PC-3 (cell line): ENCODE measurements at regions not wholly inside any gene's neighbourhood (a gene's known extent, or its start where the extent isn't known, plus 50 kb on each side); places are given as distances from the start of the nearest gene placed in this dataset.
A peak's percentile ranks its signal among the peaks of the same experiment; 100 is the strongest.

Experiments
- ATAC-seq: fragments of 200-7000 bp; cut with Tn5 transposase; 2 replicates; pipeline ENCODE4 v1.9.1; 2020; ENCODE audit warnings: mild to moderate bottlenecking, moderate library complexity
- BruUV-seq: library from RNA; stranded (reverse); fragments of 400-500 nt; replicated peaks from 2 replicates; lab custom pipeline; 2021; lab: Mats Ljungman, UMichigan
- CTCF ChIA-PET: fragments of 300-600 bp; sonication (Branson Sonifier 250); formaldehyde crosslinking; loops from one replicate; lab custom pipeline; 2022; ENCODE audit warnings: antibody characterized with exemption; lab: Charles Lee
- POLR2A ChIA-PET: fragments of 300-600 bp; sonication (Branson Sonifier 250); formaldehyde crosslinking; loops from one replicate; lab custom pipeline; 2022; ENCODE audit warnings: antibody characterized with exemption; ENCODE audit not compliant: unreplicated experiment; lab: Charles Lee
- DNase-seq: peaks from one replicate; pipeline ENCODE4 v3.0.0-alpha.2; 2015
- H2AFZ ChIP-seq: fragments of 300-600 bp; sonication (generic); 2 replicates; pipeline ENCODE4 v1.6.0; 2016; ENCODE audit warnings: antibody characterized with exemption, low read length
- H3F3A ChIP-seq: fragments of 300-600 bp; sonication (generic); one replicate; pipeline ENCODE4 v1.6.0; 2017; ENCODE audit warnings: antibody characterized with exemption, low read length, control low read depth, mild to moderate bottlenecking; ENCODE audit not compliant: unreplicated experiment
- H3K27ac ChIP-seq: fragments of 300-600 bp; sonication (generic); 2 replicates; pipeline ENCODE4 v1.5.1; 2016; ENCODE audit warnings: mild to moderate bottlenecking, low read length
- H3K27me3 ChIP-seq: fragments of 300-600 bp; sonication (generic); 2 replicates; pipeline ENCODE4 v1.6.1; 2016; ENCODE audit warnings: low read length, mixed read lengths
- H3K36me3 ChIP-seq: fragments of 300-600 bp; sonication (generic); 2 replicates; pipeline ENCODE4 v1.6.1; 2016; ENCODE audit warnings: low read depth, mixed run types, low read length, mixed read lengths
- H3K4me1 ChIP-seq: fragments of 300-600 bp; sonication (generic); 2 replicates; pipeline ENCODE4 v1.5.1; 2016; ENCODE audit warnings: low read length; ENCODE audit not compliant: insufficient read depth
- H3K4me2 ChIP-seq: fragments of 300-600 bp; sonication (generic); 2 replicates; pipeline ENCODE4 v1.6.0; 2016; ENCODE audit warnings: low read length
- H3K4me3 ChIP-seq: fragments of 300-600 bp; sonication (generic); 2 replicates; pipeline ENCODE4 v1.5.1; 2016; ENCODE audit warnings: mild to moderate bottlenecking, low read length, mixed read lengths
- H3K79me2 ChIP-seq: fragments of 300-600 bp; sonication (generic); 2 replicates; pipeline ENCODE4 v1.6.1; 2017; ENCODE audit warnings: low read length, mixed read lengths
- H3K9ac ChIP-seq: fragments of 300-600 bp; sonication (generic); 2 replicates; pipeline ENCODE4 v1.6.0; 2016; ENCODE audit warnings: mild to moderate bottlenecking, low read length
- H3K9me2 ChIP-seq: fragments of 300-600 bp; sonication (generic); replicated peaks from 2 replicates; pipeline ENCODE4 v1.6.1; 2016; ENCODE audit warnings: mixed run types, low read length, mixed read lengths
- H3K9me3 ChIP-seq: fragments of 300-600 bp; sonication (generic); 2 replicates; pipeline ENCODE4 v1.6.1; 2016; ENCODE audit warnings: low read length, mixed read lengths
- H4K20me1 ChIP-seq: fragments of 300-600 bp; sonication (generic); 2 replicates; pipeline ENCODE4 v1.6.1; 2016; ENCODE audit warnings: low read length, mixed read lengths
- EZH2 ChIP-seq: fragments of 300-600 bp; sonication (generic); IDR thresholded peaks from one replicate; pipeline ENCODE4 v1.6.1; 2017; ENCODE audit warnings: antibody characterized with exemption, mild to moderate bottlenecking, low read length; ENCODE audit not compliant: unreplicated experiment
- EZH2phosphoT487 ChIP-seq: fragments of 300-600 bp; sonication (generic); IDR thresholded peaks from 2 replicates; pipeline ENCODE4 v1.6.1; 2018; ENCODE audit warnings: mild to moderate bottlenecking, antibody characterized with exemption, low read length, borderline replicate concordance
- intact Hi-C: fragments of 100-400 bp; cut with micrococcal nuclease; formaldehyde crosslinking; loops from 2 replicates; pipeline ENCODE4 v1.9.0; 2023
- TF ChIP-seq, protein P1 (sequence below): fragments of 300-600 bp; sonication (generic); conservative IDR thresholded peaks from 2 replicates; pipeline ENCODE4 v1.5.1; 2017; ENCODE audit warnings: antibody characterized with exemption, low read depth, mild to moderate bottlenecking, low read length

DNA sequence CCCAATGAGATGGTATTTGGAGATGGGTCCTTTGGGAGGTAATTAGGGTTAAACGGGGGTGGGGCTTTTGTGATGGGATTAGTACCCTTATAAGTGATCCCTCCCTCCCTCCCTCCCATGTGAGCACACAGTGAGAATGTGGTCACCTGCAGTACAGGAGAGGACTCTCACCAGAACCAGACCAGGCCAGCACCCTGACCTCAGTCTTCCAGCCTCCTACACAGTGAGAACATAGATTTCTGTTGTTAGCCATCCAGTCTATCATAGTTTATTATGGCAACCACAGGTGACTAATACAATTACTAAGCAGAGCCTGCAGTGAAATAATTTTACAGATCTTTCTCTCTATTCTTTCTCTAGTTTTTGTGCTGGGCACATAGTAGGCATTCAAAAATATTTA is 137.7 kb upstream of the PKDCC start:
- Histone ChIP-seq H3K79me2 (no peaks in the 10 kb centered on the region), H3K4me2 (no peak overlapping the region), H3F3A (no peaks in the 10 kb centered on the region), H3K27ac (no peak overlapping the region), H3K9ac (no peak overlapping the region), H3K4me1 (peaks cover 19% of the 10 kb centered on the region), H2AFZ (no peak overlapping the region), H3K36me3 (no peaks in the 10 kb centered on the region), H3K9me3 (no peaks in the 10 kb centered on the region), H3K4me3 (no peak overlapping the region), H4K20me1 (no peaks in the 10 kb centered on the region), H3K9me2 (no peaks in the 10 kb centered on the region), H3K27me3 (no peaks in the 10 kb centered on the region)
- intact Hi-C loops = no loop called here
- ChIA-PET CTCF (no interaction called here), POLR2A (no interaction called here)
- TF ChIP-seq EZH2phosphoT487 (no peak), EZH2 (no peak)
- TF ChIP-seq, protein P1, sequence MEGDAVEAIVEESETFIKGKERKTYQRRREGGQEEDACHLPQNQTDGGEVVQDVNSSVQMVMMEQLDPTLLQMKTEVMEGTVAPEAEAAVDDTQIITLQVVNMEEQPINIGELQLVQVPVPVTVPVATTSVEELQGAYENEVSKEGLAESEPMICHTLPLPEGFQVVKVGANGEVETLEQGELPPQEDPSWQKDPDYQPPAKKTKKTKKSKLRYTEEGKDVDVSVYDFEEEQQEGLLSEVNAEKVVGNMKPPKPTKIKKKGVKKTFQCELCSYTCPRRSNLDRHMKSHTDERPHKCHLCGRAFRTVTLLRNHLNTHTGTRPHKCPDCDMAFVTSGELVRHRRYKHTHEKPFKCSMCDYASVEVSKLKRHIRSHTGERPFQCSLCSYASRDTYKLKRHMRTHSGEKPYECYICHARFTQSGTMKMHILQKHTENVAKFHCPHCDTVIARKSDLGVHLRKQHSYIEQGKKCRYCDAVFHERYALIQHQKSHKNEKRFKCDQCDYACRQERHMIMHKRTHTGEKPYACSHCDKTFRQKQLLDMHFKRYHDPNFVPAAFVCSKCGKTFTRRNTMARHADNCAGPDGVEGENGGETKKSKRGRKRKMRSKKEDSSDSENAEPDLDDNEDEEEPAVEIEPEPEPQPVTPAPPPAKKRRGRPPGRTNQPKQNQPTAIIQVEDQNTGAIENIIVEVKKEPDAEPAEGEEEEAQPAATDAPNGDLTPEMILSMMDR = no peak
- BruUV-seq = no TSS peak
- DNase-seq (peak; percentile 70), ATAC-seq (peak; percentile 85)

DNA sequence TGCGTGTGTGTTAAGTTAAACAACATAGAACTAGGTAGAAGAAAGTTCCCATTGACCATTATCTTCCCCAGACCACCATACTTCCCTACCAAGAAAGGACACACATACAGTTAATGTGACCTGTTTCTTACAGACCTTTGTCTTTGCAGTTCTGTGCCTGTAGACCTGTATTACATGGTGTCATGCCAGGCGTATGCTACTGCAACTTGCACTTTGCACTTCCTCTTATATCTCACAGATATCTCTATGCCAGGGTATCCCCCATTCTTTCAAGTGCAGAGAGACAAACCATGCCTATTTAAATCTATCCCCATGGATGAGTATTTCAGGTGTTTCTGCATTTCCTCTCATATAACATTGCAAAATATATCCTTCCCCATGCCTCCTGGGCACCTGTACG is 136.8 kb upstream of the PKDCC start:
- Histone ChIP-seq H3K27me3 (no peaks in the 10 kb centered on the region), H3K27ac (no peak overlapping the region), H3F3A (no peaks in the 10 kb centered on the region), H3K4me1 (peaks cover 19% of the 10 kb centered on the region), H3K9me2 (no peaks in the 10 kb centered on the region), H2AFZ (no peak overlapping the region), H3K9me3 (no peaks in the 10 kb centered on the region), H4K20me1 (no peaks in the 10 kb centered on the region), H3K4me3 (no peak overlapping the region), H3K9ac (no peak overlapping the region), H3K4me2 (no peak overlapping the region), H3K36me3 (no peaks in the 10 kb centered on the region), H3K79me2 (no peaks in the 10 kb centered on the region)
- ChIA-PET POLR2A (no interaction called here), CTCF (no interaction called here)
- no peak for DNase-seq
- no TSS peak for BruUV-seq
- intact Hi-C loops = no loop called here
- TF ChIP-seq EZH2phosphoT487 = no peak
- no peak for ATAC-seq

DNA sequence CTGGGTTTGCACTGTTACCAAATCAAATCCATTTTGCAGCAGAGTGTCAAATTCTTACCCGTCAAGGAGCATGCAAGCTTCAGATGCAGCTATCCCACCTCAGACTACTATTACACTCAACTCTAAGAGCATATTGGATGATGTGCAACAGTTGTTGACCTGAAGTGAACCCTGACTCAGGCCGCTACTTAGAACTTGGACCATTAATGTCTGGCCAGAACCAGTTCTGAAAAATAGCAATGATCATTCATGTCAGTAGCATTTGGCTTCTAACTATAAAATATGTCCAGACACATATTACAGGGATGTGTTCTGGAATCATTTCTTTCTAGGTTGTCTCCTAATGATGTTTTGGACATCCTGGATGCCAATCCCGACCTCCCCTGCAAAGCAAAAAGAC is 135.5 kb upstream of the PKDCC start:
- no peak for DNase-seq
- no peaks in the 10 kb centered on the region for H3K36me3 ChIP-seq
- H2AFZ ChIP-seq = no peak overlapping the region
- CTCF ChIA-PET = no interaction called here
- no peaks in the 10 kb centered on the region for H3K9me3 ChIP-seq
- no peaks in the 10 kb centered on the region for H3K27me3 ChIP-seq
- H3K4me3 ChIP-seq = no peak overlapping the region
- TF ChIP-seq EZH2 (no peak), EZH2phosphoT487 (no peak)
- TF ChIP-seq, protein P1 = no peak
- H4K20me1 ChIP-seq = no peaks in the 10 kb centered on the region
- no peak for ATAC-seq
- POLR2A ChIA-PET = no interaction called here
- no peaks in the 10 kb centered on the region for H3F3A ChIP-seq
- intact Hi-C loops = no loop called here
- no TSS peak for BruUV-seq
- peaks cover 19% of the 10 kb centered on the region for H3K4me1 ChIP-seq
- H3K4me2 ChIP-seq = no peak overlapping the region
- no peaks in the 10 kb centered on the region for H3K9me2 ChIP-seq
- H3K79me2 ChIP-seq = no peaks in the 10 kb centered on the region
- no peak overlapping the region for H3K9ac ChIP-seq
- H3K27ac ChIP-seq = no peak overlapping the region
